ENCODE measurements at regions not wholly inside any gene's neighbourhood (a gene's known extent, or its start where the extent isn't known, plus 50 kb on each side); places are given as distances from the start of the nearest gene placed in this dataset.

- DNase-seq, result no peak
Measured at GRCh38 chr4:157854819-157855218, 318.0 kb downstream of the GASK1B start.

- DNase-seq, result no peak
Measured at GRCh38 chr4:157840648-157841047, 332.2 kb downstream of the GASK1B start.

GRCh38 chr4:157840034-157840433 is 332.8 kb downstream of the GASK1B start:
- no peak for DNase-seq

DNA sequence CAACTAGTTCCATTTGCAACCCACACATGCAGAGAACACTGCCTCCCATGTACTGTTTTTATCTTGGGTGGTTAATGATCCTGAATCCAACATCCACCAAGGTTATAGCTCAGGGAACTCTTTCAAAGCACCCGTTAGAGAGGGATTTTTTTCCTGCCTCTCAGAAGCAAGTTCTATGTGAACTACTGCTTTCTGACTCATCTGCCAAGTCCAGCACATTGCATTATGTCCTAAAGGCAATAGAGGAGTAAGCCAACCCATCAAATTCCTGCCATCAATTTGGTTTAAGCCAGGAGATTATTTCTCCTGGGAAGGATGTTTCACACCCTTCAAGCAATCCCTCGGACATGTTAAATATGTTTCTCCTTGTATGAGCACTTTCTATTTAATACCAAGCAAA is 334.5 kb downstream of the GASK1B start:
- no peak for DNase-seq

DNA sequence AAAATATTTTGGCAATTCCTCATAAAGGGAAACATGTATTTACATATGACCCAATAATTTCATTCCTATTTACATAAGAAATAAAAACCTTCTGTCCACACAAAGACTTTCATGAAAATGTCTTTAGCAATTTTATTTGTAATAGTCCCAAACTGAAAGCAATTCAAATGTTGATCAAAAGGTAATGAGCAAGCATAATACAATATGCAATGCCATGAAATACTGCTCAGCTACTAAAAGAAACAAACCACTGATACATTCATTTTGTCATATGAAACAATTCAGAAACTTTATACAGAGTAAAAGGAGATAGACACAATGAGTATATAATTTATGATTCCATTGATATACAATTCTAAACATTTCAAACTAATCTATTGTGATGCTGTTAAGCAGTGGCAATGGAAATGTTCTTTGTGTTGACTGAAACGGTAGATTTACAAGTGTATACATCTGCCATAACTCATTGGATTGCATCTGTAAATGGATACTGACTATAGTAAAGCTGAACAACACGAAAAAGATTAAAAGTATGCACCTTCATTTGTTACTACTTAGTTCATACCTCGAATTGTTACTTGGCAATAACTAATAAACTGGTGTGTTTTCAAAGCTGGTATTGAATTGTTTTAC is 335.6 kb downstream of the GASK1B start:
- no peak for DNase-seq

- no peak for DNase-seq
Measured at GRCh38 chr4:157832596-157832995, 340.2 kb downstream of the GASK1B start.

DNA sequence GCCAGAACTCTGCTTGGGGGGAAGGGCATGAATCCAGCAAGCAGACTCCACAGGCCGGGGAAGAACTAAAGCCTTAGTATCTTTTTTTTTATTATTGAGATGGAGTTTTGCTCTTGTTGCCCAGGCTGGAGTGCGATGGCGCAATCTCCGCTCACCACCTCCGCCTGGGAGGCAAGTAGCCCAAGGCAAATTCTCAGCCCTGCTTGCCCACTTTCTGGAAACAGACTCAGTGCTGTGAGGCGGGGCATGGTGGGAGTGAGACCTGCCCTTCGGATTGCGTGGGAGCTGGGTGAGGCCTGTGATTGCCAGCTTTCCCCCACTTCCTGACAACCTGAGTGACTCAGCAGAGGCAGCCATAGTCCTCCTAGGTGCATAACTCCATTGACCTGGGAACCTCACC is 348.8 kb downstream of the GASK1B start:
- no peak for DNase-seq

- no peak for DNase-seq
Measured at GRCh38 chr4:157821814-157822213, 351.0 kb downstream of the GASK1B start.

- no peak for DNase-seq
Measured at GRCh38 chr4:157819693-157820464, 352.9 kb downstream of the GASK1B start.

GRCh38 chr4:157818946-157819692 is 353.7 kb downstream of the GASK1B start:
- no peak for DNase-seq

GRCh38 chr4:157810137-157810774 is 362.6 kb downstream of the GASK1B start:
- no peak for DNase-seq

DNA sequence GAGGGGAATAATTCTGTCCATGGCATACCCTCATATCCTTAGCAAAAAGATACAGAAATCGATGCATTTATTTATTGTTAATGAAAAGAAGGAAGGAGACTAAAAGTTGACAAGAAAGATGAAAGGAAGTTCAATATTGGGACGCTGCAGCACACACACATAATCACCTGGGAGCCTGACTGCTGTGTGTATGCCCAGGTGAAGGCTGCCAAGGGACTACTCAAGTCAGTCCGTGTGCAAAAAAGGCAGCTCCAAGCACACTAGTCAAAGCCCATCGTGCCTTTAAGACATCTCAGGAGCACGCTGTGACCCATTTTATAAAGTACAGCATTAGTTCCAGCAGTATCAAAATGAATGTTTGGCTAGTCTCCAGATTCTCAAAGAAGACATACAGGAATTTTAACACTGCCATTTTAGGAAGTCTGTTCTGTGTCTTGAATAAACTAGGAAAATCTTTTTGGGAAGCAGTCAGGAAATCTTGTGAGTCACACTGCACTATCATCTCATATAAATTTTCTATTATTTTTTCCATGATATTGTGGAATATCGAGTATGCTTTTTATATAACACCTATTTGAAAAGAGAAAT is 363.9 kb downstream of the GASK1B start:
- DNase-seq, result no peak

DNA sequence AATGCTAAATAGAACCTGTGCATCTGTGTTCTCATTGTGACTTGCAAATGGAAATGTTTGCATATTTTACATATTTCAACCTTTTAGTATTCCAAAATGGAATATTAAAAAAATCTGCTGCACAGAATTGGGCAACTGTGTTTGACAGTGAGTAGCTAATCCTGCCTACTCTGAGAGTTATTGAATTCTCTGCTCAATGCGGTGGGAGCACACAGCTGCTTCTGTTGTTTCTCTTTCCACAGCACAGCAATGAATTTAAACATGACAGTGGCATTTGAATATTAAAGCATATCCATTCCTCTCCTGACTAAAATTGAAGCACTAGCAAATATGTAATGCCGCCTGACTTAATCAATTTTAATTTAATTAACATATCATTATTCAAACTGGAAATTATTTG is 366.6 kb downstream of the GASK1B start:
- no peak for DNase-seq

DNA sequence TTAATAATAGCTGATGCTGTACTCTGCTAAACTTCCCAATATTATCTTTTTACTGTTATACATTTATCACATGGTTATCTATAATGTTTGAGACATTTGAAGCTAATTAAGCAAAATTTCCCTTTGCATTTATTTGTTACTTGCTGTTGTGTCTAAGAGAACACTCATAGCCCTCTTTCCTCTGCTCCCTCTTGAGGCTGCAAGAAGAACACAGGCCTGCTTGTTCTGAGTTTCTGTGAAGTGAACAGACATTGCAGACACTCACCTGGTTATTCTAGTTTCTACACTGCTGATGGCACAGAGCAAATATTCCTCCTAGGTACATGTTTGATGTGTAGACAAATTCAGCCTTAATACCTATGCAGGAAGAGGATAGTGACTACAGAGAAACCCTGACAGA is 367.8 kb downstream of the GASK1B start:
- DNase-seq, result no peak

DNA sequence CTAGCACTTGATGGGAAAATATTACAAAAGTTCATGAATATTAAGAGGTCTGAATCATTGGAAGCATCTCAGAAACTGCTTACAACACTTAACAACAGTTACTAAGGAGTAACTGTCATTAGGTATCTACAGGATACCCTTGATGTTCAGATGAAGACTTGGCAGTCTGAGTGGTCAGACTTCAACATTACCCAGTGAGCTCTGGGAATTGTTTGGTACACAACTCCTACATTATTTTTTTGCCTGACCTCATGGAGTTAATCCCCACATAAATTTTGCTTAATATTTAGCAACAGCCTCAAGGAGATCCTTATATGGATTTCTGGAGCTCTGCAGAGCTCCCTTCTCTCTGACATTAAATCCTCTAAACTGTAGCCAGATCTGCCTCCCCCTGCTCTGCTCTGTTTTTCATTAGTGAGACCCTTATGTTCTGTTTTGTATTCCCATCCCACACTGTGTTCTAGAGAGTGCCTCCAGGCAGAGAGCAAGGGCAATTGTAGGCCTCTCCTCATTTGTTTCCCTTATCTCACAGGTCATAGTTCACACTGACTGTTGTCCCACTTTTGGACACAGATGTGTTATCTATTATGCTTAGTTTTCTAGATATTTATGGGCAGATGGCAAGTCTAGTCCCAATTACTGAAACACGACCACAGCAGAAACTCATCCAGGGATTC is 368.8 kb downstream of the GASK1B start:
- no peak for DNase-seq

GRCh38 chr4:157803421-157803820 is 369.4 kb downstream of the GASK1B start:
- no peak for DNase-seq

GRCh38 chr4:157795495-157795894 is 377.3 kb downstream of the GASK1B start:
- no peak for DNase-seq

DNA sequence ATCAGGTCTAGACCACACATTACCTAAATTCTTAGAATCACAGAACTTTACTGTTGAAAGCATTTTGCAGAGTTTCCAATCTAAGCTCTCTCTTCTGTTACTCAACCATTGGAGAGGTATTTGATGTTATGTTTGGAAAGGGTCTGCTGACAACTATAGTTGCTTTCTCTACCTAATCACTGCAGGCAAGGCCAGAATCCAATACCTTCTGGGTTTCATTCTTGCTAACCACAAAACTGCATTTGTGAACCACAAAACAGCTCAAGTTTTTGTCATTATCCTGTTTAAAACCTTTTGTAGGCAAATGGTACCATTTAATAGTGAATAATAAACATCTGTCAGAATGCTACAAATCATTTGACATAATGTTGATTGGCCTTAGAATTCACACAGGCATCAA is 380.1 kb downstream of the GASK1B start:
- DNase-seq, result no peak

DNA sequence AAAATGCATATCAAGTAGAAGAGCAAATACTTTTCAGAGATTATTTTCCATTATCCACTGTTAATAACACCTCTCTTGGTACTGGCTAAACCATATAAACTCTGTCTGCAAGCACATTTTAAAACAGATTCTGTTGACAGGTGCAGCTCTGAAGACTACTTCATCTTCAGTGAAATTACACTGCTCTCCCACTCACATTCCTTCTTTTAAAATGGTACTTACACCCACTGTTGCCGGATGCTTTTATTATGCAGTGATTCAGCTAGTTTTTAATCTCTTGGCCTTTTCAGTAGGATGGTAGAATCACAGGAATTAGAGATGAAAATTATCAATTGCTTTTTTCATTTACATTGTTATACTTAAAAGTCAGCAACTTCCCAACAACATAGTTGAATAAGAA is 381.6 kb downstream of the GASK1B start:
- DNase-seq, result no peak

DNA sequence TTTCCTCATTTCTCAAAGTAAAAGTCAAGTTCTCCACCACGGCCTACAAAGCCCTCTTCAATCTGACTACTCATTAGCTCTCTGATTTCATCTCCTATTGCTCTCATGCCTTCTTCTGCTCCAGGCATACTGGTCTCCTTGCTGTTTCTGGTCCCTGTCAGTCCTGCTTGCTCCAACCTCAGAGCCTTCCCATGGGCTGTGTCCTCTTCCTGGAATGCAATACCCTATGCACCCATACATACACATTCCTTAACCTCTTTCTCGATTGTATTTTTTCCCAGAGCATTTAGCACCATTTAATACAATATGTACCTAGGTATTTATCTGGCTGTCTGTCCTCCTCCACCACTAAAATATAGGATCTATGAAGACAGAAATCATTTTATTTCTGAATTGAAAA is 385.2 kb downstream of the GASK1B start:
- no peak for DNase-seq

GRCh38 chr4:157781361-157781760 is 391.5 kb downstream of the GASK1B start:
- DNase-seq, result no peak

GRCh38 chr4:157779081-157779480 is 393.7 kb downstream of the GASK1B start:
- no peak for DNase-seq

Data from activated CD4-positive, alpha-beta T cell treated with anti-CD3 and anti-CD28 coated beads, Interleukin-2, amount 50 U/mL, for 48 hours (primary cell).